SK-N-SH treated with all-trans-retinoic acid at 6 μM for 48 hours (cell line): ENCODE measurements at regions not wholly inside any gene's neighbourhood (a gene's known extent, or its start where the extent isn't known, plus 50 kb on each side); places are given as distances from the start of the nearest gene placed in this dataset.

Experiments
- ATAC-seq: fragments of 200-7000 bp; cut with Tn5 transposase; 3 replicates; pipeline ENCODE4 v1.9.1; 2020; ENCODE audit warnings: mild to moderate bottlenecking, moderate library complexity
- ARNTL ChIP-seq: fragments of 450-650 bp; formaldehyde crosslinking; IDR thresholded peaks from 2 replicates; pipeline ENCODE4 v1.5.0; 2020; ENCODE audit warnings: low read depth, mild to moderate bottlenecking, moderate library complexity, borderline replicate concordance
- BACH2 ChIP-seq: fragments of 250-450 bp; sonication (Bioruptor Pico); IDR thresholded peaks from 2 replicates; pipeline ENCODE4 v1.9.0; 2021; ENCODE audit warnings: mild to moderate bottlenecking, borderline replicate concordance
- CSDC2 ChIP-seq: fragments of 250-450 bp; sonication (Bioruptor Pico); IDR thresholded peaks from 2 replicates; pipeline ENCODE4 v1.5.0; 2020; ENCODE audit warnings: mild to moderate bottlenecking, moderate library complexity
- ESRRG ChIP-seq: fragments of 250-450 bp; sonication (Bioruptor Pico); IDR thresholded peaks from 2 replicates; pipeline ENCODE4 v1.6.1; 2021; ENCODE audit warnings: mild to moderate bottlenecking
- GLIS3 ChIP-seq: fragments of 250-450 bp; sonication (Bioruptor Pico); IDR thresholded peaks from 2 replicates; pipeline ENCODE4 v1.5.0; 2020; ENCODE audit warnings: mild to moderate bottlenecking, moderate library complexity
- ISL1 ChIP-seq: fragments of 250-450 bp; sonication (Bioruptor Pico); IDR thresholded peaks from 2 replicates; pipeline ENCODE4 v2.1.2; 2022; ENCODE audit warnings: mild to moderate bottlenecking, moderate library complexity
- OSR1 ChIP-seq: fragments of 250-450 bp; sonication (Bioruptor Pico); IDR thresholded peaks from 2 replicates; pipeline ENCODE4 v1.8.0; 2022; ENCODE audit warnings: moderate library complexity, mild to moderate bottlenecking, inconsistent platforms
- PPARA ChIP-seq: fragments of 250-450 bp; sonication (Bioruptor Pico); IDR thresholded peaks from 2 replicates; pipeline ENCODE4 v1.5.0; 2020; ENCODE audit warnings: mild to moderate bottlenecking, borderline replicate concordance
- RARB ChIP-seq: fragments of 250-450 bp; sonication (Bioruptor Pico); IDR thresholded peaks from 2 replicates; pipeline ENCODE4 v1.8.0; 2021; ENCODE audit warnings: mild to moderate bottlenecking, moderate library complexity
- SNAI2 ChIP-seq: fragments of 250-450 bp; sonication (Bioruptor Pico); IDR thresholded peaks from 2 replicates; pipeline ENCODE4 v1.5.0; 2020; ENCODE audit warnings: mild to moderate bottlenecking, moderate library complexity
- TCF4 ChIP-seq: fragments of 250-450 bp; sonication (Bioruptor Pico); IDR thresholded peaks from 2 replicates; pipeline ENCODE4 v1.8.0; 2021; ENCODE audit warnings: mild to moderate bottlenecking, moderate library complexity, borderline replicate concordance
- TOX ChIP-seq: fragments of 250-450 bp; sonication (Bioruptor Pico); IDR thresholded peaks from 2 replicates; pipeline ENCODE4 v1.8.0; 2021; ENCODE audit warnings: mild to moderate bottlenecking, moderate library complexity, borderline replicate concordance
- ZC3H10 ChIP-seq: fragments of 250-450 bp; sonication (Bioruptor Pico); IDR thresholded peaks from 2 replicates; pipeline ENCODE4 v1.5.1; 2021; ENCODE audit warnings: mild to moderate bottlenecking, moderate library complexity
- ZFP3 ChIP-seq: fragments of 250-450 bp; sonication (Bioruptor Pico); IDR thresholded peaks from 2 replicates; pipeline ENCODE4 v1.5.0; 2020; ENCODE audit warnings: mild to moderate bottlenecking, moderate library complexity
- ZFP30 ChIP-seq: fragments of 450-650 bp; formaldehyde crosslinking; IDR thresholded peaks from 2 replicates; pipeline ENCODE4 v1.5.0; 2022; ENCODE audit warnings: mild to moderate bottlenecking, moderate library complexity
- ZNF70 ChIP-seq: fragments of 450-650 bp; formaldehyde crosslinking; IDR thresholded peaks from 2 replicates; pipeline ENCODE4 v1.5.0; 2020; ENCODE audit warnings: mild to moderate bottlenecking, moderate library complexity
- ZNF8 ChIP-seq: fragments of 450-650 bp; formaldehyde crosslinking; IDR thresholded peaks from 2 replicates; pipeline ENCODE4 v1.5.0; 2020; ENCODE audit warnings: mild to moderate bottlenecking, moderate library complexity
- TF ChIP-seq, protein P1 (sequence below): fragments of 250-450 bp; sonication (Bioruptor Pico); IDR thresholded peaks from 2 replicates; pipeline ENCODE4 v1.8.0; 2021; ENCODE audit warnings: low read depth, mild to moderate bottlenecking, moderate library complexity, borderline replicate concordance
- TF ChIP-seq, protein P2 (sequence below): fragments of 250-450 bp; sonication (Bioruptor Pico); IDR thresholded peaks from 2 replicates; pipeline ENCODE4 v1.8.0; 2020; ENCODE audit warnings: mild to moderate bottlenecking, moderate library complexity, borderline replicate concordance
- TF ChIP-seq, protein P3 (sequence below): fragments of 250-450 bp; sonication (Bioruptor Pico); IDR thresholded peaks from 2 replicates; pipeline ENCODE4 v1.5.1; 2021; ENCODE audit warnings: mild to moderate bottlenecking, moderate library complexity
- TF ChIP-seq, protein P4 (sequence below): fragments of 250-450 bp; sonication (Bioruptor Pico); IDR thresholded peaks from 2 replicates; pipeline ENCODE4 v1.5.1; 2020; ENCODE audit warnings: low read depth, mild to moderate bottlenecking, moderate library complexity

DNA sequence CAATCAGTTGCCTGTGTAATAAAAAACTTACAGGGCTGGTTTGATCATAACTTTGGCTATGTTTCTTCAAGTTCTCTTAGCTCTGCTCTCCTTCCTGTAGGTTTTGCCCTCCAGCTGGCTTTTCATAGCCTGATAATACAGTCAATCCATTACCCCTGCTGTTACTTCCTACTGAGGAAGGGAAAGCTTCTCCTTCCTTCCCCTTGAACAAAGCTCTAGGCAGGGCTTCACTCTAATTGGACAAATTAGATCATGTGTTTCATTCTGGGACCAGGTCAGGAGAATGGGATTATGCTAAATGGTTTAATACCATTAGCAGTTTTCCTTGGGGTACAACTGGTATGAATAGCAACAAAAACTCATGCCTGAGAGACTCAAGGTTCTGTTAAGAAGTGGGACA, 106.8 kb upstream of the MCHR2 start:
- TF ChIP-seq ZFP30 (CRISPR knock-in tag), result no peak
- TF ChIP-seq ZC3H10 (CRISPR knock-in tag), result no peak
- TF ChIP-seq BACH2, result no peak
- TF ChIP-seq, all 23 proteins: peak for 0
- no peak for ATAC-seq

DNA sequence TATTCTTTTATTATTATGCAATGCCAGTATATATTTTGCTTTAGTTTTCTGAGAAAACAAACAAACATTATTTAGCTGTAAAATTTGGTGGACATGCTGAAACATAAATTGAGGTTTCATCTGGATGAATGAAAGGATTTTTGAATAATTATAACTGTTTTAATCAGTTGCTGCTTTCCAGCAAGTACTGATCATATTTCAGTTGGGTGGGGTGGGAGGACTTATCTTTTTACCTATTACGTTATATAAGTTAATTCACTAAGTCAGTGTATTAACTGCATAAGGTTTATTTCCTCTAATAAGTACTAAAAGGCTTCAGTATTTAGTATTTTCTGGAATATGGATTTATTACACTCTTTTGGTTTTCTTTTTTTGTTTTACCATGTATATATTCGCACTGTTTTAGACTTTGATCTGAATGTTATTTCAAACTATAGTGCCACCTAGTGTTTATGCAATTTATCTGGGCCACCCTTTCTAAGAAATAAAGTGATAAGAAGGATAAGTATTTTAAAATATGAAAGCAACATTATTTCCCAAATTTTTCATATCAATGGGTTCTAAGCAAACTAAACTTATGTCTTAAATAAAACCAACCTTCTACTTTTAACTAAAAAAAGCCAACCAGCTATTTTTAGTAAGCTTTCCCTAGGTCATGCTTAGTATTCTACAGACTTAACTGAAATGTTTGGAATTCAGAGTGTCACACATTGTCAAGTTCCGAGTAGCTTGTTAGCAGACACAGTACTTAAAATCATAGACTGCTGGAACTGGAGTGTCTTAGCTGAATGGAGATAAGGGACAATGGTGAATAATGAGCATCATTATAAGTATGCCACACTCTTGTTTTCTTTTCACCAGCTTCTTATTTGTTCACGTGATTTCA, 105.4 kb upstream of the MCHR2 start:
- TF ChIP-seq ZFP3 (CRISPR knock-in tag) (no peak), ISL1 (CRISPR knock-in tag) (no peak), TCF4 (no peak), PPARA (CRISPR knock-in tag) (no peak), ZFP30 (CRISPR knock-in tag) (no peak), OSR1 (CRISPR knock-in tag) (no peak), ZNF8 (no peak), TOX (CRISPR knock-in tag) (no peak), CSDC2 (CRISPR knock-in tag) (no peak), ESRRG (no peak), ZC3H10 (CRISPR knock-in tag) (no peak), ARNTL (CRISPR knock-in tag) (no peak), ZNF70 (CRISPR knock-in tag) (no peak)
- TF ChIP-seq, protein P1, sequence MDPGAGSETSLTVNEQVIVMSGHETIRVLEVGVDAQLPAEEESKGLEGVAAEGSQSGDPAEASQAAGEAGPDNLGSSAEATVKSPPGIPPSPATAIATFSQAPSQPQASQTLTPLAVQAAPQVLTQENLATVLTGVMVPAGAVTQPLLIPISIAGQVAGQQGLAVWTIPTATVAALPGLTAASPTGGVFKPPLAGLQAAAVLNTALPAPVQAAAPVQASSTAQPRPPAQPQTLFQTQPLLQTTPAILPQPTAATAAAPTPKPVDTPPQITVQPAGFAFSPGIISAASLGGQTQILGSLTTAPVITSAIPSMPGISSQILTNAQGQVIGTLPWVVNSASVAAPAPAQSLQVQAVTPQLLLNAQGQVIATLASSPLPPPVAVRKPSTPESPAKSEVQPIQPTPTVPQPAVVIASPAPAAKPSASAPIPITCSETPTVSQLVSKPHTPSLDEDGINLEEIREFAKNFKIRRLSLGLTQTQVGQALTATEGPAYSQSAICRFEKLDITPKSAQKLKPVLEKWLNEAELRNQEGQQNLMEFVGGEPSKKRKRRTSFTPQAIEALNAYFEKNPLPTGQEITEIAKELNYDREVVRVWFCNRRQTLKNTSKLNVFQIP (CRISPR knock-in tag), result no peak
- TF ChIP-seq, protein P2, sequence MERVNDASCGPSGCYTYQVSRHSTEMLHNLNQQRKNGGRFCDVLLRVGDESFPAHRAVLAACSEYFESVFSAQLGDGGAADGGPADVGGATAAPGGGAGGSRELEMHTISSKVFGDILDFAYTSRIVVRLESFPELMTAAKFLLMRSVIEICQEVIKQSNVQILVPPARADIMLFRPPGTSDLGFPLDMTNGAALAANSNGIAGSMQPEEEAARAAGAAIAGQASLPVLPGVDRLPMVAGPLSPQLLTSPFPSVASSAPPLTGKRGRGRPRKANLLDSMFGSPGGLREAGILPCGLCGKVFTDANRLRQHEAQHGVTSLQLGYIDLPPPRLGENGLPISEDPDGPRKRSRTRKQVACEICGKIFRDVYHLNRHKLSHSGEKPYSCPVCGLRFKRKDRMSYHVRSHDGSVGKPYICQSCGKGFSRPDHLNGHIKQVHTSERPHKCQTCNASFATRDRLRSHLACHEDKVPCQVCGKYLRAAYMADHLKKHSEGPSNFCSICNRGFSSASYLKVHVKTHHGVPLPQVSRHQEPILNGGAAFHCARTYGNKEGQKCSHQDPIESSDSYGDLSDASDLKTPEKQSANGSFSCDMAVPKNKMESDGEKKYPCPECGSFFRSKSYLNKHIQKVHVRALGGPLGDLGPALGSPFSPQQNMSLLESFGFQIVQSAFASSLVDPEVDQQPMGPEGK (CRISPR knock-in tag), result no peak
- TF ChIP-seq, protein P3, sequence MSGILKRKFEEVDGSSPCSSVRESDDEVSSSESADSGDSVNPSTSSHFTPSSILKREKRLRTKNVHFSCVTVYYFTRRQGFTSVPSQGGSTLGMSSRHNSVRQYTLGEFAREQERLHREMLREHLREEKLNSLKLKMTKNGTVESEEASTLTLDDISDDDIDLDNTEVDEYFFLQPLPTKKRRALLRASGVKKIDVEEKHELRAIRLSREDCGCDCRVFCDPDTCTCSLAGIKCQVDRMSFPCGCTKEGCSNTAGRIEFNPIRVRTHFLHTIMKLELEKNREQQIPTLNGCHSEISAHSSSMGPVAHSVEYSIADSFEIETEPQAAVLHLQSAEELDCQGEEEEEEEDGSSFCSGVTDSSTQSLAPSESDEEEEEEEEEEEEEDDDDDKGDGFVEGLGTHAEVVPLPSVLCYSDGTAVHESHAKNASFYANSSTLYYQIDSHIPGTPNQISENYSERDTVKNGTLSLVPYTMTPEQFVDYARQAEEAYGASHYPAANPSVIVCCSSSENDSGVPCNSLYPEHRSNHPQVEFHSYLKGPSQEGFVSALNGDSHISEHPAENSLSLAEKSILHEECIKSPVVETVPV (CRISPR knock-in tag), result no peak
- ATAC-seq, result peak; percentile 79; the same call in 2 of the 3 replicates

DNA sequence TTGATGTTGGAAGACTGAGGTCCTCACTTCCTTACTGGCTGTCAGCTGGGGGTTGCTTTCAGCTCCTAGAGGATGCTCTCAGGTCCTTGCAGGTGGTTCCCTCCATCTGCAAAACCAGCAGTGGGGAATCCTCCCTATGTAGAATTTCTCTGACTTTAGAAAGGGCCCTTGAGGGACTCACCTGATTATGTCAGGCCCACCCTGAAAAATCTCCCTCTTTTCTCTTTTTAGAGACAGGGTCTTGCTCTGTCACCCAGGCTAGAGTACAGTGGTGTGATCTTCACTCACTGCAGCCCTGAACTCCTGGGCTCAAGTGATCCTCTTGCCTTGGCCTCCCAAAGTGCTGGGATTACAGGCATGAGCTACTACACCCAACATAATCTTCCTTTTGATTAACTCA, 102.9 kb upstream of the MCHR2 start:
- ATAC-seq, result no peak
- no peak for TF ChIP-seq ISL1 (CRISPR knock-in tag)
- TF ChIP-seq ZNF8, result no peak
- TF ChIP-seq GLIS3 (CRISPR knock-in tag), result no peak
- no peak for TF ChIP-seq OSR1 (CRISPR knock-in tag)

DNA sequence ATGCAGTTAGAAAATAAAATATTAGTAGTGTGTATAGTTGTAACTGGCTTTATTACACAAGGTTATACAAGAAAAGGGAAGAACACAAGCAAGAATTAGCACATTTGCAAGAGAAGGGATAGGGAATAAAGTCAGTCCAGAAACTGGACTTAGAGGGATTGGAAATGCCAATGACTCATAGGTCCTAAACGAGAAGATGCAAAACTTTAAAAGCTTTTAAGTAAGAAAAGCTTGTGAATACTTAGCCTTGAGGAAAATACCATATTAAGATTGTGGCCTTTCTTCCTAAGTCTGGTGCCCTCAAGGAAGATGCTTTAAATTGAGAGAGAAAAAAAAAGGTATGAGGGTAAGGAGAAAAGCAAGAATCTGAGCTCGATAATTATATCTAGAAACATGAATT, 102.3 kb upstream of the MCHR2 start:
- no peak for TF ChIP-seq ARNTL (CRISPR knock-in tag)
- no peak for TF ChIP-seq OSR1 (CRISPR knock-in tag)
- TF ChIP-seq TOX (CRISPR knock-in tag), result no peak
- TF ChIP-seq, protein P4, sequence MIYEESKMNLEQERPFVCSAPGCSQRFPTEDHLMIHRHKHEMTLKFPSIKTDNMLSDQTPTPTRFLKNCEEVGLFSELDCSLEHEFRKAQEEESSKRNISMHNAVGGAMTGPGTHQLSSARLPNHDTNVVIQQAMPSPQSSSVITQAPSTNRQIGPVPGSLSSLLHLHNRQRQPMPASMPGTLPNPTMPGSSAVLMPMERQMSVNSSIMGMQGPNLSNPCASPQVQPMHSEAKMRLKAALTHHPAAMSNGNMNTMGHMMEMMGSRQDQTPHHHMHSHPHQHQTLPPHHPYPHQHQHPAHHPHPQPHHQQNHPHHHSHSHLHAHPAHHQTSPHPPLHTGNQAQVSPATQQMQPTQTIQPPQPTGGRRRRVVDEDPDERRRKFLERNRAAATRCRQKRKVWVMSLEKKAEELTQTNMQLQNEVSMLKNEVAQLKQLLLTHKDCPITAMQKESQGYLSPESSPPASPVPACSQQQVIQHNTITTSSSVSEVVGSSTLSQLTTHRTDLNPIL (CRISPR knock-in tag), result no peak
- no peak for TF ChIP-seq PPARA (CRISPR knock-in tag)
- no peak for TF ChIP-seq TCF4
- ATAC-seq, result no peak

DNA sequence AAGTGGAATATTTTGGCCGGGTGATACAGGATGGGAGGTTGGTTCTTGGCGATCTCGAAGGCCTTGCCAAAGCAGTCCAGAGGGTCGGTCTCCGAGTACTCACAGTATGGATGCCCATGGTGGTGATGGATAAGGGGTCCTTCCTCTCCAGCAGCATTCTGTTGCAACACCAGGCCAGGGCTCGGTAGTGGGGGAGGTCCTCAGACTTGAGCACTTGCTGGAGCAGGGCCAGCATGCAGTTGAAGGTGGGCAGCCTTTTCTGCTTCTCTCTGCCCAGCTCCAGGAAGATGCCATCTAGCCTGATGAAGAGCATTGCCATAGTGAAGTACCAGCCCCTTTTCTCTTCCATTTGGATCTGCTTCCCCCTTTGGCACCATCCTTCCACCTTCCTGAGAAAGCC, 99.4 kb upstream of the MCHR2 start:
- ATAC-seq, result no peak
- TF ChIP-seq ZC3H10 (CRISPR knock-in tag), result no peak
- TF ChIP-seq RARB (CRISPR knock-in tag), result no peak
- no peak for TF ChIP-seq SNAI2 (CRISPR knock-in tag)
- TF ChIP-seq, protein P1 (CRISPR knock-in tag), result no peak
- TF ChIP-seq OSR1 (CRISPR knock-in tag), result no peak
- TF ChIP-seq BACH2, result no peak
- TF ChIP-seq ZNF70 (CRISPR knock-in tag), result no peak
- TF ChIP-seq TCF4, result no peak
- TF ChIP-seq, protein P2 (CRISPR knock-in tag), result no peak
- TF ChIP-seq, protein P4 (CRISPR knock-in tag), result no peak
- TF ChIP-seq ESRRG, result no peak
